Frontal cortex (tissue), 3 donors: ENCODE measurements at regions not wholly inside any gene's neighbourhood (a gene's known extent, or its start where the extent isn't known, plus 50 kb on each side); places are given as distances from the start of the nearest gene placed in this dataset.
A peak's percentile ranks its signal among the peaks of the same experiment; 100 is the strongest.
"Not testable (repeated sequence)": the region's sequence is repeated elsewhere in the genome, so short reads cannot be mapped to it uniquely, and the experiment has no call there.

Source experiments
- DNase-seq, 2 donors: peaks; one replicate each; pipeline ENCODE4 v3.0.0; 2012; ENCODE audit warnings: low spot score in 2 of 2
- FAIRE-seq: peaks from 2 replicates; lab custom pipeline; 2012; peaks lifted over from hg19 to GRCh38; lab: Jason Lieb, UNC
- donor health status: control.
- donor health status: control.
- donor health status: control.

DNA sequence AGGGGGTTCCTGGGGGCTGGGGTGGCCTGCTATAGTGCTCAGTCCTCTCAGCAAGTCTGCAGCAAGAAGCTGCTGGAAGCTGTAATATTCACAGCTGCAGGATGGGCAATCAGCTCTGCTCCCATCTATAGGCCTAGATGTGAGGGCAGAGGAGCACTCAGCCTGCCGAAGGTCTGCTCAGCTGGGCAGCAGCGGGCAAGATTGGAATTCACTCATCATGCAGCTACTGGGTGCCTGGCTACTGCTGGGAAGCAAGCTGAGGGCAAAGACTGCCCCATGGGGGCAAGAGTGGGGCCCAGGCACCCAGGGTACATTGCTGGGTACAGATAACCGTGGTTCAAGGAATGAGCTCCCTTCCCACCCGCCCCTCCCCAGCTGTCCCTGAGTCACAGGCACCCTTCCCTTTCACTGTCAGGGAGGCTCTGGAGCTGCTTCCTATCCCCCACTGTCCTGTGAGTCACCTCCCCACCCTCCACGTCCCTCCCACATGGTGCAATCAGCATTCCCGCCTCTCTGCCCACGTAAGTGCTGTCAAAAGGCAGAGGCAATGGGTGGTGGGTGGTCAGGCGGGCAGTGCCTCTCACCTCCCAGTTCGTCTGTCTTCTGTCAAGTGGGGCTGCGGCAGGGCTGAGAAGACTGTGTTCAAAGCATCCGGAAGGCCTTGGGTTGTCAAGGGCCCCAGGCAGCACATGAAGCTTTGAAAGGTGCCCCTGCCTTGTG lies 169.2 kb downstream of the TRIM43 start:
- FAIRE-seq (no peak), DNase-seq (peak in 1 of 2 donors; percentile 36)

DNA sequence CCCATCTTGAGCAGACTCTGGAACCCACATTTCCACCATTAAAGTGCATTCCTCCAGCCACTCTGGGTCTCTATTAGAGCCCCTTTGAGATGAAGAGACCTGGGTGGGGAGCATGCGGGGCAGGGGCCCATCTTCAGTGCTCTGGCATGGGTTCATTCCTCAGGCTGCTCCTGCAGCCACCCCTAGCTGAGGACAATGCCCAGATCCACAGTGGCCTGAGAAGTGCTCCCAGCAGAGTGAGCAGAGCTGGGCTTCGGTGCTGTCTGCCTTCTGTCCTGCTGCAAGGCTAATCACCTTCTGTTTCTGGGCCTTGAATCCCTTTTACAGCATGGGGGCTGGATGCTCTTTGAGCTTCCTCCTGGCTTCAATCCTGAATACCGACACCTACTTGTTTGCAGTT lies 169.8 kb downstream of the TRIM43 start:
- no peak for FAIRE-seq
- DNase-seq: no peak

DNA sequence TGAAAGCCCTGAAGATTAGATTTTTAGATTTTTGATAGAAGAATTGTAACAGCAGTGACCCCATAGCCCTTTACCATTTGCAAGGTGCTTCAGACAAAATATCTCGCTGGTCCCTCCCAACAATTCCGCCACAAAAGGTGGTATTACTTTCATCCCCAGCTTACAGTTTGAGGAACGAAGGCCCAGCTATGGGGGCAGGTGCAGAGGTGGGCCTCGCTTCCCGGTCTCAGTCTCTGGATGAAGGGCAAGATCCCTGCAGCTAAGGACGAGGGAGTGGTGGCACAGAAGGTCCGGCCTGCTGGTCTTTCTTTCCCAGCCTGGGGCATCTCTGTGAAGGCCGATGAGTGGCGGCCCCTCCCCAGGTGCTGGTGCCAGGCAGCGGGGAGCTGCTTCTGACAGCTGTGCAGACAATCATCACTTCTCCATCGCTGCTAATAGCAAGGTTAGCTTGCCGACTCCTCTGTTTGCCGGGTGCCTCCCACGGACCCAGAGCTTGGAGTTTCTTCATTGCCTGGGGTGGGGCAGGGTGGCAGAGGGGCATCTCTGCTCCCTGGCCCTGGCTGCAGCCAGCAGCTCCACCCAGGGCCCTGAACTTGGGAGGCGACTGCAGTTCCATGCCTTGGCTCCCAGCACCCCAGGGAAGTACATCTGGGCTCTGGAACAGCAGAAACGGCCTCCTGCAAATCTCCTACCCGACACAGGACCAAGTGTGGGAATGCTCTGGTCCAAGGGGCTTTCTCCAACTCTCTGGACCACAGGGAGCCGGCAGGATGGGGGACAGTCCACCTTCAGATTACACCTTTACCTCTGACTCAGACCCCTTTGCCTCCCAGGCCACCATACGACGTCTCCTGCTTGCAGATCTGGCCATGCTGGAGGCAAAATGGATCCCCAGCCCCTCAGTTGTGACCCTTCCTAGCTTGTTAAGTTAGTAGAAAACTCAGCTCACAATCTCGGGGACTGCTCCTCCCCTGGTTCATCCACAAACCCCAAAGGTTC lies 170.5 kb downstream of the TRIM43 start:
- not testable (repeated sequence) for FAIRE-seq, DNase-seq

DNA sequence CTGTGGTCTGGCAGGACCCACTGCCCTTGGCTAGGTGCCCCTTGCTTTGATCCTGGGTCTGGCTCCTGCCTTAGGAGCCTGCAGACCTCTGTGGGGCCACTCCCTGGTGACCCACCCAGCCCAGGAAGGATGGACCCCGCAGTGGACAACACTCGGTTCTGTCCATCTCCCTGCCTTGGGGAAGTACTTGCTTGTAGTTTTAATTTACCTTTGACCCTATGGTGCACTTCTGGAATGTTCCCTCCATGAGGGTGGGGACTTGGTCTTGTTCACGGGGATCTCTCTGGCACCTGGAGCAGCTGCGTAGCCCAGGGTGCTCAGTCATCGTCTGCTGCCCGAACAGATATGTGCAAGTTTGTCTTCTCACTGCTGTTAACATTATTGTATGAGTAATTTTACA lies 171.3 kb downstream of the TRIM43 start:
- DNase-seq, FAIRE-seq: not testable (repeated sequence)

GRCh38 chr2:95764966-95765365 lies 173.2 kb downstream of the TRIM43 start:
- not testable (repeated sequence) for DNase-seq, FAIRE-seq

- not testable (repeated sequence) for FAIRE-seq, DNase-seq
Measured at GRCh38 chr2:95765925-95766910, 174.4 kb downstream of the TRIM43 start.

DNA sequence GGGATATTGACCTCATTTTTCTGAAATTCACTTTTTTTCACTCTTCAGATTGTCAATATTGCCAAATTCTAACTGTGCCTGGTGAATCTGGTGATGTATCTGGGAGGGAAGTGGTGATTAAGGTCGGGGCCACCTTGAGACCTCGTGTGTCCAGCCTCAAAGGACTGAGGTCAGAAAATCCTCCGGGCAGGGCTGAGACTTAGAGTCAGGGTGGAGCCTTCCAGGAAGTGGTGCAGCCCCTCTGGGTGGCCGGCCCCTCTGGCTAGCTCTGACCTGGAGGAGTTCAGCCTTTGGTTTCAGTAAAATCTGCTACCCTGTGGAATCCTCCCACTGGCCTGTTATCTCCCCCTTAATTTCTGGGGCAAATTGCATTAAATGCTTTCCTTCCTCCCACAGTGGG lies 175.7 kb downstream of the TRIM43 start:
- not testable (repeated sequence) for DNase-seq, FAIRE-seq

DNA sequence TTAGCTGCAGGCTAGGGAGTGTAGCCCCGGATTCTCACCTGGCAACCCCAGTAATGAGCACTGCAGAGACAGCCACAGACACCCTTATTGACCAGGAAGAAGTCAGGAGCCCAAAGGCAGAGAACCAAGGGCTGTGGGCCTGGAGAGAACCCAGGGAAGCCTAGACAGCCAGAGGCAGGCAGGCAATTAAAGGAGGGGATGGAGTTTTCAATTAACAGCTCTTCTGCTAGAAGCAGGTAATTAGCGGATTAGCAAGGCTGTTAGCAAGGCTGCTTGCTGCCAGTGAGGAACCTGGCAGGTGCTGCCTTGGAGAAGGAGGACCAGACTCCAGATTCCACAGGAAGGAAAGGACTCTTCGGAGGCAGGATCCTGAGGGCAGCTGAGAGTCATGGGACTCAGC lies 176.1 kb downstream of the TRIM43 start:
- not testable (repeated sequence) for FAIRE-seq, DNase-seq

GRCh38 chr2:95769256-95769655 lies 177.5 kb downstream of the TRIM43 start:
- DNase-seq, FAIRE-seq: not testable (repeated sequence)

DNA sequence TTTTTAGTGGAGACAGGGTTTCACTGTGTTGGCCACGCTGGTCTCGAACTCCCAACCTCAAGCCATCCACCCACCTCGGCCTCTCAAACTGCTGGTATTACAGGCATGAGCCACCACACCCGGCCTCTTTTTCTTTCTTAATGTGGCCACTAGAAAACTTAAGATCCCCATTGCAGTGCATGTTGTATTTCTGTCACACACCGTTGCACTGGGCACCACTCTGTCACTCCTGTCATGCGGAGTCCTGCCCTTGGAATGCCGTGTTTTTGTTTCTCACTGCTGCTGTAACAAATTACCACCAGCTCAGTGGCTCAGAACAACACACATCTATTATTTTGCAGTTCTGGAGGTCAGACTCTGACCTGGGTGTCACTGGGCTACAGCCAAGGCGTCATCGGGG lies 178.9 kb downstream of the TRIM43 start:
- not testable (repeated sequence) for DNase-seq, FAIRE-seq

DNA sequence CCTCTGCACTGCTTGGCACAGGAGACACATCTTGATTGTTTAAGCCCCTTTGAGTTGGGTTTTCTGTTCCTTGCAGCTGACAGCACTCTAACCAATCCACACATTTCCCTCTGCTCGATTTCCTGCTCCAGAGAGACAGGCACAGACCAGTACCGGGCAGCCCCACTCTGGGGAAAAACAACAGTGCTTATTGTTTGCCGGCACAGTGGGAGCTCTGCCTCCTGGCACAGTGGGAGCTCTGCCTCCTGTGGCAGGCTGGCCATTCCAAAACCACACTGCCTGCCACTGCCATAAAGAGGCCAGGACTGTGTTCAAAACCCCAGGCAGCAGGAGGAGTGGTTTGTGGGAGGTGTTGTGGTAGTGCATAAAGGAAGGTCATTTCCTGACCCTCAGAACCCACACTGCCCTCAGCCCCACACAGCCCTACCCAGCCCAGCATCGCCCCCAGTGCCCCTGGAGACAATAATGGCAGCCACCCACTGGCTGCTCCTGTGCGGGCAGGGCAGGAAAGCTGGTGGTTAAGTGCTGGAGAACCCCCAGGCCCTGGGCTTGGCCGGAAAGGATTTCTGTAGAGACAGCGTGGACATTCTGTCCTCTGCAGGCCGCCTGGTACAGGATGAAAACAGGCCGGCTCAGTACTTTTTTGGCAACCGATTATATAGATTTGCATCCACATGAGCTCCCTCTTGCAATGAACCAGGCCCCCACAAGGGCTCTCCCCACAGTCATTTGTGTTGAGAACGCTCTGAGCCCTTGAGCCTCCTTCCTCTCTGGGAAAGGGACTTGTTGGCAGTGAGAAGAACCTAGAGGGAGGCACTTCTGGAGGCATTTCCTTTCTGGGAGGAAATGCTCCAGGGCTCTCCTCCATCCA lies 182.8 kb downstream of the TRIM43 start:
- DNase-seq: not testable (repeated sequence)
- peak; percentile 26 for FAIRE-seq

- DNase-seq, FAIRE-seq: not testable (repeated sequence)
Measured at GRCh38 chr2:95775193-95775531, 183.4 kb downstream of the TRIM43 start.
